ENCODE measurements at regions not wholly inside any gene's neighbourhood (a gene's known extent, or its start where the extent isn't known, plus 50 kb on each side); places are given as distances from the start of the nearest gene placed in this dataset.

DNA sequence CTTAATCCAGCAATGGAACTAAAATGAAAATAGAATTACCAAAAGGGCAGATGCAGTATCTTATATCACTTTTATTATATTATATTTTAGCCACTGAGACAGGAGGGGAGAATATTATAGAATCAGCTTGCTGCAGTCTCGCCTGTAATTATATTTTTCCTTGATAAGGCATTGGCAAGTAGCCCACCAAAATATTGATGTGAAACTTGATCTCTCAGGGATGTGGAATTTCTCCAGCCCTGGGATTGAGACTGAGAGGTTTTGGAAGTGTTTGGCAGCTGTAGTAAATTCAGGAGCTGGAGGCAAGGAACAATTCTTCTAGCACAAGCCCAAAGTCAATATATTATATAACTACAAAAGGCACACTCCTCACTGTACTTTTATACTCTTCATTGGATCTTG, 142.1 kb upstream of the ADAMTSL1 start:
- TF ChIP-seq EZH2phosphoT487 (IDR thresholded peaks at IDR 0.05; ENCODE audit: borderline replicate concordance, low read length) (no peak), CTCF (IDR thresholded peaks at IDR 0.05; ENCODE audit: low read depth, low read length, poor library complexity, severe bottlenecking) (no peak)

Data from DOHH2 (cell line).